Loucy (cell line): ENCODE measurements at regions not wholly inside any gene's neighbourhood (a gene's known extent, or its start where the extent isn't known, plus 50 kb on each side); places are given as distances from the start of the nearest gene placed in this dataset.

Experiments
- EZH2phosphoT487 ChIP-seq: fragments of 200-600 bp; IDR thresholded peaks from 2 replicates; pipeline ENCODE4 v1.6.1; 2018; ENCODE audit warnings: antibody characterized with exemption, mild to moderate bottlenecking, moderate library complexity, borderline replicate concordance
- TF ChIP-seq, protein P1 (sequence below): fragments of 200-600 bp; sonication (generic); conservative IDR thresholded peaks from 2 replicates; pipeline ENCODE4 v1.5.1; 2014; ENCODE audit warnings: mild to moderate bottlenecking, antibody characterized with exemption, low read length

DNA sequence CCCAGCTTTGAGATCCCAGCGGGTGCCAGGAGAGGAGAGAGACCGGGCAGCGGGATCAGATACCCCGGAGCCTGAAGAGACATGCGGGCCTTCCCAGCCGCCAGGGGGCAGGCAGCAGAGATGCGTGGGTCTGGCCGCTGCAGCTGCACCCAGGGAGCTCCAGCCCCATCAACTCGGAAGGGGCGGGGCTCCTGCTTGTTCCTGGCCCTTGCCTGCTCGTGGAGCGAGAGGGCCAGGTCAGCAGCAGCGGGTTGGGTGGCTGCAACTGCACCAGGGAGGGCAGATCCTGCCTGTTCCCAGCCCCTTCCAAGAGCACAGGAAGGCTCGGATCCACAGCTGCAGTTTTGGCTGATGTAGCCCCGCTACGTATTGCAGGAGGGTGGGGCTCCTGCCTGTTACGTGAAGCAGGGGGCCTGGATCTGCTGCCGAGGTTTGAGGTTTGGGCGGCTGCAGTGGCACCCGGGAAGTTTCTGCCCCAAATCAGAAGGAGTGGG is 532.8 kb downstream of the RFPL4B start:
- TF ChIP-seq, protein P1, sequence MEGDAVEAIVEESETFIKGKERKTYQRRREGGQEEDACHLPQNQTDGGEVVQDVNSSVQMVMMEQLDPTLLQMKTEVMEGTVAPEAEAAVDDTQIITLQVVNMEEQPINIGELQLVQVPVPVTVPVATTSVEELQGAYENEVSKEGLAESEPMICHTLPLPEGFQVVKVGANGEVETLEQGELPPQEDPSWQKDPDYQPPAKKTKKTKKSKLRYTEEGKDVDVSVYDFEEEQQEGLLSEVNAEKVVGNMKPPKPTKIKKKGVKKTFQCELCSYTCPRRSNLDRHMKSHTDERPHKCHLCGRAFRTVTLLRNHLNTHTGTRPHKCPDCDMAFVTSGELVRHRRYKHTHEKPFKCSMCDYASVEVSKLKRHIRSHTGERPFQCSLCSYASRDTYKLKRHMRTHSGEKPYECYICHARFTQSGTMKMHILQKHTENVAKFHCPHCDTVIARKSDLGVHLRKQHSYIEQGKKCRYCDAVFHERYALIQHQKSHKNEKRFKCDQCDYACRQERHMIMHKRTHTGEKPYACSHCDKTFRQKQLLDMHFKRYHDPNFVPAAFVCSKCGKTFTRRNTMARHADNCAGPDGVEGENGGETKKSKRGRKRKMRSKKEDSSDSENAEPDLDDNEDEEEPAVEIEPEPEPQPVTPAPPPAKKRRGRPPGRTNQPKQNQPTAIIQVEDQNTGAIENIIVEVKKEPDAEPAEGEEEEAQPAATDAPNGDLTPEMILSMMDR: no peak
- no peak for TF ChIP-seq EZH2phosphoT487
